NCI-H2107 treated with DMSO at 0.1 percent for 48 hours (cell line): ENCODE measurements at regions not wholly inside any gene's neighbourhood (a gene's known extent, or its start where the extent isn't known, plus 50 kb on each side); places are given as distances from the start of the nearest gene placed in this dataset.
"Not testable (repeated sequence)": the region's sequence is repeated elsewhere in the genome, so short reads cannot be mapped to it uniquely, and the experiment has no call there.

ENCODE experiments used
- DNase-seq: peaks from one replicate; lab custom pipeline; 2025; ENCODE audit not compliant: unreplicated experiment; lab: John Stamatoyannopoulos, UW

- DNase-seq, result no peak
Measured at GRCh38 chr7:12979181-12979580, 291.7 kb downstream of the ARL4A start.

- no peak for DNase-seq
Measured at GRCh38 chr7:12982178-12982577, 294.7 kb downstream of the ARL4A start.

GRCh38 chr7:12984117-12984516 is 296.7 kb downstream of the ARL4A start:
- DNase-seq, result no peak

- DNase-seq, result no peak
Measured at GRCh38 chr7:12985228-12985627, 297.8 kb downstream of the ARL4A start.

GRCh38 chr7:12985752-12986151 is 298.3 kb downstream of the ARL4A start:
- DNase-seq, result no peak

- no peak for DNase-seq
Measured at GRCh38 chr7:12987238-12987637, 299.8 kb downstream of the ARL4A start.

GRCh38 chr7:12990440-12990839 is 303.0 kb downstream of the ARL4A start:
- no peak for DNase-seq

- DNase-seq, result no peak
Measured at GRCh38 chr7:12993025-12993424, 305.6 kb downstream of the ARL4A start.

GRCh38 chr7:12995912-12996469 is 308.6 kb downstream of the ARL4A start:
- DNase-seq, result no peak

- no peak for DNase-seq
Measured at GRCh38 chr7:13007331-13007730, 319.9 kb downstream of the ARL4A start.

- DNase-seq, result no peak
Measured at GRCh38 chr7:13009517-13009916, 322.1 kb downstream of the ARL4A start.

GRCh38 chr7:13014011-13014410 is 326.6 kb downstream of the ARL4A start:
- no peak for DNase-seq

GRCh38 chr7:13016036-13016581 is 328.7 kb downstream of the ARL4A start:
- DNase-seq, result no peak

GRCh38 chr7:13016592-13017332 is 329.3 kb downstream of the ARL4A start:
- DNase-seq, result no peak

- no peak for DNase-seq
Measured at GRCh38 chr7:13017333-13017857, 330.0 kb downstream of the ARL4A start.

GRCh38 chr7:13017881-13018280 is 330.4 kb downstream of the ARL4A start:
- no peak for DNase-seq

- DNase-seq, result no peak
Measured at GRCh38 chr7:13021566-13022300, 334.3 kb downstream of the ARL4A start.

- DNase-seq, result no peak
Measured at GRCh38 chr7:13024121-13024674, 336.8 kb downstream of the ARL4A start.

- not testable (repeated sequence) for DNase-seq
Measured at GRCh38 chr7:13025043-13025442, 337.6 kb downstream of the ARL4A start.

GRCh38 chr7:13027321-13027720 is 339.9 kb downstream of the ARL4A start:
- DNase-seq, result no peak

GRCh38 chr7:13028036-13028824 is 340.8 kb downstream of the ARL4A start:
- DNase-seq, result no peak
